NCI-H1930 (cell line): ENCODE measurements at regions not wholly inside any gene's neighbourhood (a gene's known extent, or its start where the extent isn't known, plus 50 kb on each side); places are given as distances from the start of the nearest gene placed in this dataset.
"Not testable (repeated sequence)": the region's sequence is repeated elsewhere in the genome, so short reads cannot be mapped to it uniquely, and the experiment has no call there.

Experiments
- DNase-seq, 2 experiments: peaks; one replicate each; lab custom pipeline; 2025; lab: John Stamatoyannopoulos, UW

- not testable (repeated sequence) for DNase-seq
Measured at GRCh38 chr11:49326651-49327050, 118.2 kb upstream of the FOLH1 start.

- DNase-seq, result no peak
Measured at GRCh38 chr11:49316180-49316579, 107.8 kb upstream of the FOLH1 start.

GRCh38 chr11:49303080-49303479, 94.7 kb upstream of the FOLH1 start:
- DNase-seq, result no peak

- DNase-seq, result no peak
Measured at GRCh38 chr11:49302360-49302759, 94.0 kb upstream of the FOLH1 start.

- not testable (repeated sequence) for DNase-seq
Measured at GRCh38 chr11:49298017-49298416, 89.6 kb upstream of the FOLH1 start.

GRCh38 chr11:49283911-49284310, 75.5 kb upstream of the FOLH1 start:
- not testable (repeated sequence) for DNase-seq

GRCh38 chr11:49283282-49283681, 74.9 kb upstream of the FOLH1 start:
- not testable (repeated sequence) for DNase-seq

GRCh38 chr11:49282125-49282524, 73.7 kb upstream of the FOLH1 start:
- not testable (repeated sequence) for DNase-seq

- DNase-seq, result not testable (repeated sequence)
Measured at GRCh38 chr11:49277951-49278350, 69.5 kb upstream of the FOLH1 start.
